Uterus (tissue), 2 donors: ENCODE measurements at regions not wholly inside any gene's neighbourhood (a gene's known extent, or its start where the extent isn't known, plus 50 kb on each side); places are given as distances from the start of the nearest gene placed in this dataset.

Experiments
- POLR2A ChIP-seq, 2 donors: fragments of 450-650 bp; IDR thresholded peaks; one replicate each; pipeline ENCODE4 v1.6.1; 2016; ENCODE audit warnings: antibody characterized with exemption in 2 of 2, mild to moderate bottlenecking in 1 of 2, moderate library complexity in 1 of 2
- TF ChIP-seq, protein P1 (sequence below), 4 experiments: fragments of 200-600 bp in 2 of 4; fragments of 450-650 bp in 2 of 4; sonication (generic) in 2 of 4; IDR thresholded peaks; one replicate each; pipeline ENCODE4 v1.5.1; 2016 to 2019; ENCODE audit warnings: antibody characterized with exemption in 4 of 4, mild to moderate bottlenecking in 2 of 4, moderate library complexity in 1 of 4

GRCh38 chr20:40785346-40785745, 96.3 kb upstream of the MAFB start:
- TF ChIP-seq POLR2A (IDR thresholded peaks at IDR 0.05): no peak
- TF ChIP-seq, protein P1, sequence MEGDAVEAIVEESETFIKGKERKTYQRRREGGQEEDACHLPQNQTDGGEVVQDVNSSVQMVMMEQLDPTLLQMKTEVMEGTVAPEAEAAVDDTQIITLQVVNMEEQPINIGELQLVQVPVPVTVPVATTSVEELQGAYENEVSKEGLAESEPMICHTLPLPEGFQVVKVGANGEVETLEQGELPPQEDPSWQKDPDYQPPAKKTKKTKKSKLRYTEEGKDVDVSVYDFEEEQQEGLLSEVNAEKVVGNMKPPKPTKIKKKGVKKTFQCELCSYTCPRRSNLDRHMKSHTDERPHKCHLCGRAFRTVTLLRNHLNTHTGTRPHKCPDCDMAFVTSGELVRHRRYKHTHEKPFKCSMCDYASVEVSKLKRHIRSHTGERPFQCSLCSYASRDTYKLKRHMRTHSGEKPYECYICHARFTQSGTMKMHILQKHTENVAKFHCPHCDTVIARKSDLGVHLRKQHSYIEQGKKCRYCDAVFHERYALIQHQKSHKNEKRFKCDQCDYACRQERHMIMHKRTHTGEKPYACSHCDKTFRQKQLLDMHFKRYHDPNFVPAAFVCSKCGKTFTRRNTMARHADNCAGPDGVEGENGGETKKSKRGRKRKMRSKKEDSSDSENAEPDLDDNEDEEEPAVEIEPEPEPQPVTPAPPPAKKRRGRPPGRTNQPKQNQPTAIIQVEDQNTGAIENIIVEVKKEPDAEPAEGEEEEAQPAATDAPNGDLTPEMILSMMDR (IDR thresholded peaks at IDR 0.05): no peak
